Heart left ventricle (tissue), 13 donors: ENCODE measurements at regions not wholly inside any gene's neighbourhood (a gene's known extent, or its start where the extent isn't known, plus 50 kb on each side); places are given as distances from the start of the nearest gene placed in this dataset.

ENCODE experiments used
- CTCF ChIP-seq, 12 donors: fragments of 200-600 bp; sonication (generic) in 4 of 12; IDR thresholded peaks; one replicate each; pipeline versions ENCODE4 v1.5.0 to v1.8.0; 2018 to 2022; ENCODE audit warnings: antibody characterized with exemption in 12 of 12, mild to moderate bottlenecking in 5 of 12
- POLR2A ChIP-seq, 2 donors: fragments of 450-650 bp; IDR thresholded peaks; one replicate each; pipeline ENCODE4 v1.6.1; 2017; ENCODE audit warnings: antibody characterized with exemption in 2 of 2, mild to moderate bottlenecking in 2 of 2, moderate library complexity in 2 of 2
- donor health status: ischemic (EF 13 %, LVEDD 7.1; RV severe dilation, severe dysfunction).
- donor health status: DM: no; HTN: yes; CAD: no.
- donor health status: DM: no; HTN: no; CAD: no.
- donor health status: ischemic (EF 25% LVEDD 6.9; RV normal size, moderate dysfunction).
- donor health status: ischemic (EF 25% LVEDD 5.7; RV mildly dilated, moderate dysfunction).
- donor health status: ischemic (EF 35%, LVEDD 5.7; RV mildly dilated, moderate dysfunction).
- donor health status: nonischemic (EF 11% LVEDD 7.7; RV severe dilation, severe dysfunction).
- donor health status: DM: yes; HTN: yes; CAD: no.
- donor health status: PGD.
- donor health status: ischemic (EF 29% LVEDD 5.4; RV normal size, mild dysfunction).
- donor health status: nonischemic (EF 23%, LVEDD 6.1; RV moderate dilation, normal function).

GRCh38 chr5:63155310-63155631, 576.7 kb downstream of the LRRC70 start:
- TF ChIP-seq POLR2A (IDR thresholded peaks at IDR 0.05) (no peak), CTCF (IDR thresholded peaks at IDR 0.05) (no peak)
